Stomach (tissue), 8 donors: ENCODE measurements at regions not wholly inside any gene's neighbourhood (a gene's known extent, or its start where the extent isn't known, plus 50 kb on each side); places are given as distances from the start of the nearest gene placed in this dataset.

ENCODE experiments used
- DNase-seq, 2 donors: peaks; one replicate each; pipeline versions ENCODE4 v3.0.0 to v3.0.0-alpha.2; 2013 to 2019
- H3K27ac ChIP-seq, 5 donors: fragments of 200-600 bp in 4 of 5; sonication (generic) in 4 of 5; one replicate each; pipeline ENCODE4 v1.5.1; 2013 to 2019; ENCODE audit warnings: mild to moderate bottlenecking in 1 of 5, moderate library complexity in 1 of 5
- H3K27me3 ChIP-seq, 3 donors: fragments of 200-600 bp; sonication (generic); one replicate each; pipeline ENCODE4 v1.5.1; 2017 to 2019; ENCODE audit warnings: mixed run types in 1 of 3
- H3K36me3 ChIP-seq, 4 donors: fragments of 200-600 bp; sonication (generic); 1 replicate in 3 of 4; 2 replicates in 1 of 4; pipeline ENCODE4 v1.5.1; 2016 to 2019
- H3K4me1 ChIP-seq, 4 donors: fragments of 200-600 bp; sonication (generic); one replicate each; pipeline ENCODE4 v1.5.1; 2016 to 2019
- H3K4me3 ChIP-seq, 4 donors: fragments of 200-600 bp; sonication (generic) in 3 of 4; one replicate each; pipeline ENCODE4 v1.5.1; 2016 to 2019; ENCODE audit warnings: mild to moderate bottlenecking in 1 of 4
- H3K9me3 ChIP-seq, 4 donors: fragments of 200-600 bp; sonication (generic); one replicate each; pipeline ENCODE4 v1.5.1; 2016 to 2019
- CTCF ChIP-seq, 7 experiments: fragments of 450-650 bp in 4 of 7; fragments of 200-600 bp in 3 of 7; sonication (generic) in 3 of 7; IDR thresholded peaks; one replicate each; pipeline ENCODE4 v1.5.1; 2016 to 2019; ENCODE audit warnings: antibody characterized with exemption in 7 of 7, control low read depth in 2 of 7, mild to moderate bottlenecking in 1 of 7
- EP300 ChIP-seq: sonication (generic); formaldehyde crosslinking; IDR thresholded peaks from one replicate; pipeline ENCODE4 v1.6.1; 2017; ENCODE audit warnings: antibody characterized with exemption
- POLR2A ChIP-seq, 4 donors: fragments of 450-650 bp; IDR thresholded peaks; one replicate each; pipeline ENCODE4 v1.6.1; 2016; ENCODE audit warnings: antibody characterized with exemption in 4 of 4, control low read depth in 2 of 4, mild to moderate bottlenecking in 1 of 4, moderate library complexity in 1 of 4
- POLR2AphosphoS5 ChIP-seq, 3 donors: sonication (generic); formaldehyde crosslinking; IDR thresholded peaks; one replicate each; pipeline ENCODE4 v1.6.1; 2016; ENCODE audit warnings: antibody characterized with exemption in 3 of 3
- WGBS, 5 donors: extraction: QIAGEN DNeasy Blood & Tissue Kit in 3 of 5; methylation state at CpG; one replicate each; pipeline versions ENCODE4 v1.1.5 to v1.1.7; 2013 to 2018; 5-methylcytosine and 5-hydroxymethylcytosine counted together
- intact Hi-C: fragments of 100-400 bp; cut with DNase I; formaldehyde crosslinking; loops from one replicate; pipeline ENCODE4 v1.15.1; 2023; ENCODE audit warnings: low total_unique reads
- donor health status: healthy with polysubstance abuse.
- donor health status: Bipolar disorder and iron deficiency.
- donor health status: healthy.

- peaks cover 0 to 18% (median 0%) of the 10 kb centered on the region in 4 donors for H3K4me1 ChIP-seq
- no peaks in the 10 kb centered on the region for H3K27me3 ChIP-seq
- DNase-seq, result no peak
- H3K9me3 ChIP-seq, result peaks cover 0 to 12% (median 4%) of the 10 kb centered on the region in 4 donors
- intact Hi-C loops, result no loop called here
- no peak overlapping the region for H3K27ac ChIP-seq
- WGBS, 5 donors, result 51 to 75% (median 70%) methylated on average over 1 of the region's 1 CpG
- no peak for TF ChIP-seq POLR2A (IDR thresholded peaks at IDR 0.05)
- TF ChIP-seq EP300, result no peak
- no peak for TF ChIP-seq CTCF (IDR thresholded peaks at IDR 0.05)
- no peak for TF ChIP-seq POLR2AphosphoS5 (IDR thresholded peaks at IDR 0.05)
- H3K36me3 ChIP-seq, result no peaks in the 10 kb centered on the region
- H3K4me3 ChIP-seq, result no peak overlapping the region
Observed at GRCh38 chr4:11901089-11901488, 472.4 kb upstream of the HS3ST1 start.

GRCh38 chr4:11900359-11900758, 471.7 kb upstream of the HS3ST1 start:
- H3K4me3 ChIP-seq, result no peak overlapping the region
- intact Hi-C loops, result no loop called here
- no peak overlapping the region for H3K27ac ChIP-seq
- DNase-seq, result no peak
- WGBS, 5 donors, result 62 to 86% (median 78%) methylated on average over 1 of the region's 1 CpG
- H3K27me3 ChIP-seq, result no peaks in the 10 kb centered on the region
- TF ChIP-seq POLR2AphosphoS5 (IDR thresholded peaks at IDR 0.05) (no peak), EP300 (no peak), POLR2A (IDR thresholded peaks at IDR 0.05) (no peak)
- peaks cover 0 to 17% (median 0%) of the 10 kb centered on the region in 4 donors for H3K4me1 ChIP-seq
- H3K9me3 ChIP-seq, result peaks cover 0 to 12% (median 4%) of the 10 kb centered on the region in 4 donors
- no peaks in the 10 kb centered on the region for H3K36me3 ChIP-seq

- peaks cover 0 to 12% (median 4%) of the 10 kb centered on the region in 4 donors for H3K9me3 ChIP-seq
- WGBS, 5 donors, result 50 to 80% (median 78%) methylated on average over 1 of the region's 1 CpG
- peaks cover 0 to under 1% (median 0%) of the 10 kb centered on the region in 4 donors for H3K4me1 ChIP-seq
- intact Hi-C loops, result no loop called here
- no peak for TF ChIP-seq POLR2A (IDR thresholded peaks at IDR 0.05)
- TF ChIP-seq CTCF (IDR thresholded peaks at IDR 0.05), result no peak
- TF ChIP-seq POLR2AphosphoS5 (IDR thresholded peaks at IDR 0.05), result no peak
- TF ChIP-seq EP300, result no peak
- H3K27me3 ChIP-seq, result no peaks in the 10 kb centered on the region
- no peak for DNase-seq
- no peak overlapping the region for H3K27ac ChIP-seq
- no peaks in the 10 kb centered on the region for H3K36me3 ChIP-seq
- no peak overlapping the region for H3K4me3 ChIP-seq
Observed at GRCh38 chr4:11898796-11899195, 470.1 kb upstream of the HS3ST1 start.

GRCh38 chr4:11895766-11896165, 467.1 kb upstream of the HS3ST1 start:
- TF ChIP-seq POLR2AphosphoS5 (IDR thresholded peaks at IDR 0.05), result no peak
- no peak for TF ChIP-seq POLR2A (IDR thresholded peaks at IDR 0.05)
- TF ChIP-seq EP300, result no peak
- TF ChIP-seq CTCF (IDR thresholded peaks at IDR 0.05), result no peak

GRCh38 chr4:11894977-11895376, 466.3 kb upstream of the HS3ST1 start:
- TF ChIP-seq POLR2A (IDR thresholded peaks at IDR 0.05) (no peak), EP300 (no peak), POLR2AphosphoS5 (IDR thresholded peaks at IDR 0.05) (no peak), CTCF (IDR thresholded peaks at IDR 0.05) (no peak)
- peaks cover 0 to 12% (median 4%) of the 10 kb centered on the region in 4 donors for H3K9me3 ChIP-seq
- intact Hi-C loops, result no loop called here
- no peak overlapping the region for H3K27ac ChIP-seq
- 35 to 80% (median 69%) methylated on average over 2 of the region's 2 CpGs for WGBS, 5 donors
- DNase-seq, result no peak
- H3K4me3 ChIP-seq, result no peak overlapping the region
- H3K36me3 ChIP-seq, result no peaks in the 10 kb centered on the region
- no peaks in the 10 kb centered on the region for H3K4me1 ChIP-seq
- no peaks in the 10 kb centered on the region for H3K27me3 ChIP-seq

More at GRCh38 chr4:11895766-11896165, 467.1 kb upstream of the HS3ST1 start:
- 60 to 75% (median 64%) methylated on average over 1 of the region's 1 CpG for WGBS, 5 donors
- no peak overlapping the region for H3K27ac ChIP-seq
- no peaks in the 10 kb centered on the region for H3K36me3 ChIP-seq
- intact Hi-C loops, result no loop called here
- H3K4me1 ChIP-seq, result no peaks in the 10 kb centered on the region
- no peaks in the 10 kb centered on the region for H3K27me3 ChIP-seq
- DNase-seq, result no peak
- H3K9me3 ChIP-seq, result peaks cover 0 to 12% (median 4%) of the 10 kb centered on the region in 4 donors
- no peak overlapping the region for H3K4me3 ChIP-seq
